HG03060 (cell line): ENCODE measurements at regions not wholly inside any gene's neighbourhood (a gene's known extent, or its start where the extent isn't known, plus 50 kb on each side); places are given as distances from the start of the nearest gene placed in this dataset.
"Not testable (repeated sequence)": the region's sequence is repeated elsewhere in the genome, so short reads cannot be mapped to it uniquely, and the experiment has no call there.

Experiments
- ATAC-seq: cut with Tn5 transposase; IDR thresholded peaks from one replicate; pipeline ENCODE4 v1.9.1; 2021; ENCODE audit warnings: low read depth, moderate number of reproducible peaks; ENCODE audit not compliant: unreplicated experiment

GRCh38 chr6:125354649-125355048 is 52.9 kb upstream of the HDDC2 start:
- ATAC-seq: no peak

GRCh38 chr6:125356884-125357283 is 55.1 kb upstream of the HDDC2 start:
- no peak for ATAC-seq

DNA sequence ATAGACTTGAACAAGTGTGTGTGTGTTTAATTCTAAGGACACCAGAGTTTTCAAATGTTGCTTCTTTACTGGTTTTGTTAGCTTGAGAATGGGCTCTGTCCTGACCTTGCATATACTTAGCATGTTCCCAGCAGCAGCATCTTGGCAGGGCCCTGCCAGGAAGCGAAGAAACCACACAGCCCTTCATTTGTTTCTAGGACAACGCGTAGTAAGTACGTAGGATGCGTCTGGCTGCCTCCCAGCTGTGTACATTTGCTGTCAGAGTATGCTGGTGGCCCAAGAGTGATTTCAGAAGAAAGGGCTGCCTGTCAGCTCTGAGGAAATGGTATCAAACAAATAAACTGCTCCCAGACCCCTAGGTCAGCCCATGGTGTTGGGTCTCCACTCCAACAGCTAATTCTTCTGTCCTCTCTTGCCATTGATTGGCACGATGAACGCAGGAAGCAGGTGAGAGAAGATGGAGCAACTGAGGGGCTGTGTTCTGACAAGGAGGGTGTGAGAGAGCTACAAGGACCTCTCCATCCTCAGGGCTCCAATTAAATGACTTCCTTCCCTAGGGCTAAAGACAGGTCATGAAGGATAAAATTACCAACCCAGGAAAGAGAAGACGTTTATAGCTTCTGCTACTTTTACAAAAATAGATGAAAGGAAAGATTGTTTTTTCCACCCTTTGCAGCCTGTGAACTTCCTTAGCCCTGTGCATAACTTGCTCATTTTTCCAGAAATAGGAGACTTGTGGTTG is 55.9 kb upstream of the HDDC2 start:
- ATAC-seq: no peak

DNA sequence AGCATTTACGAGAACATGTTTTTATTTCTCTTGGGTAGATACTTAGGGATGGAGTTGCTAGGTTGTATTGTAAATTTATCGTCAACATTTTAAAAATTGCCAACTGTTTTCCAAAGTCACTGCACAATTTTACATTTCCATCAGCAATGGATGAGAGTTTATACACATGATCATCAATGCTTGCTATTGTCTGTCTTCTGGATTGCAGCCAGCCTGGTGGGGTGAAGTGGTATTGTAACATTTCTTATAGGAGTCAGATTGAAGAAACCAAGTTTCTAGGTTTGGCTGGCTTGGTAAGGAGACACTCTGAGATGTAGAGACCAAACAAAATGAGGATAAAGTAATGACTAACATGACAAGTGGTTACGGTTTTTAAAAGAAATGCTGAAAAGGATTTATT is 57.1 kb upstream of the HDDC2 start:
- no peak for ATAC-seq

DNA sequence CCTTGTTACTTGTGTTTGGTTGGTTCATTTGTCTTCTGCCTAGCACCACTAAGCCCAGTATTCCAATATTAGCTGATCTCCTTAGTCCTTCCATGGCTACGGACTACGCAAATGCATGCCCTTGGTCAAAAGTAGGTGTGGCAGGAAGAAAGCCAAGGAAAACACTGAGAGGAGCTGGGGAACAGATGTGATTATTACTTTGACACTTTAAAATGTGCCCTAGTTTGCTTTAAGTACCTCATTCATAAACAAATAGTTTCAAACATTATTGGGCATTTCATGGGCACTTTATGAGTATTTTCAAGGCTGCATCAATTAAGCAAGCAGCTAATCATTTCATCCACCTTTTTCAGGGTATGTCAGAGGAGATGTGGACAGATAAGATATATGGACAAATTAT is 60.1 kb upstream of the HDDC2 start:
- no peak for ATAC-seq

DNA sequence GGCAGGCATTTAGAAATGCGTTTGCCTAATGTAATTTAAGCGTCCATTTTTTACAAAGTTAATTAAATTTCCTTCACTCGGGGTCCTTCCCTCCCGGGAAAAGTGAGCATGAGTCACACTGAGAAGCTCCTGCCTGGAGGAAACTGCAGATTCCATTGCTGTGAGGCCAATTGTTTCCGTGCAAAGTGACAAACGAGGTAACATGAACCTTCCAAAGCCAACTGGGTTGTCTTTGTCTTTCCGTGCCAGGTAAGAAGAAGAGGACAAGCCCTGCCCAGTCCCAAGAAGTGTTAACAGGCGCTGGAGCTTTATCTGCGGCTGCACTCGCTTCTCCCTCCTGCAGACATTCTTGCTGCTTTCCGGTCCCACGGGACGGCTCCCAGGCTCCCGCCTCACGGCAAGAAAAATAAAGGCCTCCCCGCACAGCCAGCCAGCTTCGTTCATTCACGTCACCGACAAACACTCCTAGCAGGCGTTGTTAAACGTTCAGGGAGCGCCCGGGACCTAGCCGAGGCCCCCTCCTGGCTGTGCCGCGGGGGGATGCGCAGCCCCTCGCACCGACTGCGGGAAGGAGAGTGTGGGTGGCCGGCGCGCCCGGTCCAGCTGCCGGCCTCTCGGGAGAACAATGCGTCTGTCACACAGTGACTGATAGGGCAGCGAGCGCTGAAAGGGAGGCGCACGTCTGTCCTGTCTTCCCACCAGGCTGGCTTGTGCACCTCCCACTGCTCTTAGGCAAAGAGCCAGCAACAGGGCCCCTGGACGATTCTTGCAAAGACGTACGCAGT is 61.5 kb upstream of the HDDC2 start:
- ATAC-seq: no peak

DNA sequence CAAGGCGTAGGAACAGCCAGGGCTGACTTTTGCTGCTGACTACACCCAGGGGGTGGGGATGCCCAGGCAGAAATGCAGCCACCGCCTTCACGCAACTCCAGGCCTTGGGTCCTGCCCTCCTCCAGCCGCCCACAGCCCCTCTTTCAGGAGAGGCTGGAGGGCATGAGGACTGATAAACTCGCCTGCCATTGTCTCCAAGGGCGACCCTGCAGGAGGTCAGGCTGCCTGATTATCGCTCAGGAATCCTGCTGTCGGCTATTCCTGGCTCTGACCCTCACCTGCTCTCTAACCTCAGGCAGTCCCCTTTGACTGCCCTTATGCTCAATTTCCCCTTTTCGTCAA is 62.0 kb upstream of the HDDC2 start:
- ATAC-seq: no peak

DNA sequence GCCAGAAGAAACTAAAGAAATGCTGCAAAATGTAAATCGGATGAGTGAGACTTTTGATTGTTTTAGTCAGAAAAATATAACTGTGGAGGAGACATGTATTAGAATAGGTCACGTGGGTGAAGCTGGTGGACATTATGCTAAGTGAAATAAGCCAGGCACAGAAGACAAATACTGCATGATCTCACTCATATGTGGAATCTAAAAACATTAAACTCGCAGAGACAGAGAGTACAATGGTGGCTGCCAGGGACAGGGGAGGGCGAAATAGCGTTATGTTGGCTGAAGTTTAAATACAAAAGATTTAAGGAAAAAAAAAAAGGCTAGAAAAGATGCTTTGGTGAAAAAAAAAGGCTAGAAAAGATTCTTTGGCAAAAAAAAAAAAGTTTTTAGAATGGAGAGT is 63.5 kb upstream of the HDDC2 start:
- ATAC-seq: no peak

- no peak for ATAC-seq
Observed at GRCh38 chr6:125367036-125367782, 65.4 kb upstream of the HDDC2 start.

GRCh38 chr6:125370343-125370742 is 68.6 kb upstream of the HDDC2 start:
- no peak for ATAC-seq

DNA sequence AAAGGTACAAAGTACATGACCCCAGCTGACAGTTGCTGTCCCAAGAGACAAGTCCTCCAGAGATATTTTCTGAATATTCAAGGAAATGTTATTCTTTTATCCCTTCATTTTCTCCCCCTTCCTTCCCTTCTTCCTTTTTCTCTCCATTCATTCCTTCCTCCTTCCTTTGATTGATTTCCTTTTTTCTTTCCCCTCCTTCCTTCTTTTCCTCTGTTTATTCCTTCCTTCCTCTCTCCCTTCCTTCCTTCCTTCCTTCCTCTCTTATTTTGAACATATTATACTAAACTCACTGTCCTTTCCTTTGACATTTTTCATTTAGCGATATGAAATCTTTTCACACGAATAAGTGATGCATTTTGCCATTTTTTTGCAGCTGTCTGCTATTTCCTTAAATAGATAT is 73.2 kb upstream of the HDDC2 start:
- no peak for ATAC-seq

GRCh38 chr6:125375821-125376220 is 74.1 kb upstream of the HDDC2 start:
- ATAC-seq: no peak

DNA sequence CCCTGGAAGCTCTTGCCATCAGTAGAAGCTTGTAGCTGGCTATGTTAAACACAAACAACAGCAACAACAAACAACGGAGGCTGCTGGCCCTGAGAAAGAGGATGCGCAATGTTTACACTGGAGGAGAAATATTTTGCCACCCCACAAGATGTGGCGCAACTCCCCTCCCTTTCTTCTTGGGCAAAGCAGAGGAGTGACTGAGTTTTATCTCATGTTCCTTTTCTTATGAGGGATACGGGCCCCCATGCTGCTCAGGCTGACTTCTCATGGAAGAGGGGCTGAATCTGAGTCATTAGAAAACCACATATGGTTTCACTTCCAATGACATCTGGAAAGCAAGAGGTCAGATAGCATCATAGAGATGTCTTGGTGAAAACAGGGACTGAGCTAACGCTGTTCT is 75.9 kb upstream of the HDDC2 start:
- ATAC-seq: no peak

- ATAC-seq: no peak
Observed at GRCh38 chr6:125379174-125379573, 77.4 kb upstream of the HDDC2 start.

GRCh38 chr6:125380474-125380873 is 78.7 kb upstream of the HDDC2 start:
- no peak for ATAC-seq

DNA sequence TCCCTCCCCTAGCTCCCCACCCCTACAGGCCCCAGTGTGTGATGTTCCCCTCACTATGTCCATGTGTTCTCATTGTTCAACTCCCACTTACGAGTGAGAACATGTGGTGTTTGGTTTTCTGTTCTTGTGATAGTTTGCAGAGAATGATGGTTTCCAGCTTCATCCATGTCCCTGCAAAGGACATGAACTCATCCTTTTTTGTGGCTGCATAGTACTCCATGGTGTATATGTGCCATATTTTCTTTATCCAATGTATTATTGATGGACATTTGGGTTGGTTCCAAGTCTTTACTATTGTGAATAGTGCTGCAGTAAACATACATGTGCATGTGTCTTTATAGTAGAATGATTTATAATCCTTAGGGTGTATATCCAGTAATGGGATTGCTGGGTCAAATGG is 84.6 kb upstream of the HDDC2 start:
- not testable (repeated sequence) for ATAC-seq

DNA sequence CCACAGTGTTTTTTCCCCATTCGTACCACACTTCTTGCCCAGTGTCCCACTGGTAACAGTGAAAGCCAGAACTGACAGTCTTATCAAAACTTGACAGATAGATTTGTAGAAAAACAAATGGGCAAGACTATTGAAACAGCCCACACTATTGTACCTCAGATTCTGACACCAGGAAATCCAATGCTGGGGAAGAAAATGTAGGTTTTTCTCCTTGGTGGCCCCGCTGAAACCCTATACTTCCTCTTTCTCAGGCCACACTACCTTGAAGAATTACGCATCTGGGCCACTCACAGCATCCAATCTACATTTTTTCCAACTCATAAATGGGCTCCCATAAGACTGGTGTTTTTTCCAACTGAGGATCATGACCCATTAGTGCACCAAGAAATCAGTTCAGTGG is 90.9 kb upstream of the HDDC2 start:
- ATAC-seq: peak; percentile 65

GRCh38 chr6:125393449-125393858 is 91.7 kb upstream of the HDDC2 start:
- no peak for ATAC-seq

DNA sequence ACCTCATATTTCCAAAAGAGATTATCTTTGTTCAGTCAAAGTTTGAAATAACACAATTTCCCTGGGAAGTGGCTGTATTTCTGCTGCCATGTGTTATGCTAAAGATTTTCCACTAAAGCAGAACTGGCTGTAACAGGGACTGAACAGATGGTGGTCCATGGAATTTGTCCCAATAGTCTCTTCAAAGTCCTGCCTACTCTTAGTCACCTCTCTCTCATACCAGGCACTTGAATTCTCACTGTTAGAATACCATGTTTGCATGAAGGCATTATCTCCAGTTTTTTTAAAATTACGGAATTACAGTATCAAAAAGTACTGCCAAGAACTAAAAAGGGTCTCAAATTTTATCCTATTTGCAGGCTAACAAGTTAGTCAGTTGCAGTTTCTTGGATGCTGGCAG is 105.0 kb upstream of the HDDC2 start:
- no peak for ATAC-seq

- no peak for ATAC-seq
Observed at GRCh38 chr6:125414507-125414906, 112.7 kb upstream of the HDDC2 start.

- ATAC-seq: no peak
Observed at GRCh38 chr6:125415913-125416312, 114.1 kb upstream of the HDDC2 start.

GRCh38 chr6:125421836-125422235 is 120.1 kb upstream of the HDDC2 start:
- no peak for ATAC-seq
